ENCODE measurements at regions not wholly inside any gene's neighbourhood (a gene's known extent, or its start where the extent isn't known, plus 50 kb on each side); places are given as distances from the start of the nearest gene placed in this dataset.

DNA sequence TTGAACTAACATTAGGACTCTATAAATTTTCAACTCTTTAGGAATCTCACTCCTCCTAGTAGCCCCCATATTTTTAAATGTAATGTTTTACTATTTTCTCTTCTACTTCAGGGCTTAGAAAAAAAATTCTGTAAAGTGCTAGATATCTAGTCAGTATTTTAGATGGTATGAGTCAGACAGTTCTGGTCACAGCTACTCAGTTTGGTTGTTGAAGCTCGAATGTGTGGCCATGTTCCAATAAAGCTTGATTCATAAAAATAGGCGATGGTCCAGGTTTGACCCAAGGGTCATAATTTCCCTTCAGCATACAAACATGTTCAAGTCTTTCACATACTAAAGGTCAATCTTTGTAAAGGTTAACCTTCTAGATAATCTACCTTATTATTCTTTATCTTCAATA lies 566.0 kb upstream of the CDH18 start:
- DNase-seq (ENCODE audit: low read depth) = no peak

GRCh38 chr5:20537911-20538703 lies 550.1 kb upstream of the CDH18 start:
- DNase-seq (ENCODE audit: low read depth) = no peak

DNA sequence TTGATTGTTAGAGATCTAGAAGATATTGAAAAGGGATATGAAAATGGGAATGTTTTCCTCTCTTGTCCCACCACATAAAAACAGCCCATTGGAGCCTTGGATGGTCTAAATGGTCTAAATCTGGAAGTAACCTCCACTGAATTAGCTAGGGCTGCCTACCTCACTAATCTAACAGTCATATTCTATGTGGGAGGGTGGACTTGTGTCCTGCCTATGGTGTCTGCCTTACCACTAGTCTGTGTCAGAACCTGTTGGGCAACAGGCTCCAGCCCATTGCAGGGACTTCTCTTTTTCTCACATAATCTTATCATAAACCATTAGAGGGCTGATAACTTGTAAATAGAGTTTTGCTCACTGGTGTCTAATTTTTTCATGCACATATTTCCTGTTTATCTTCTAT lies 548.8 kb upstream of the CDH18 start:
- DNase-seq (ENCODE audit: low read depth) = no peak

DNA sequence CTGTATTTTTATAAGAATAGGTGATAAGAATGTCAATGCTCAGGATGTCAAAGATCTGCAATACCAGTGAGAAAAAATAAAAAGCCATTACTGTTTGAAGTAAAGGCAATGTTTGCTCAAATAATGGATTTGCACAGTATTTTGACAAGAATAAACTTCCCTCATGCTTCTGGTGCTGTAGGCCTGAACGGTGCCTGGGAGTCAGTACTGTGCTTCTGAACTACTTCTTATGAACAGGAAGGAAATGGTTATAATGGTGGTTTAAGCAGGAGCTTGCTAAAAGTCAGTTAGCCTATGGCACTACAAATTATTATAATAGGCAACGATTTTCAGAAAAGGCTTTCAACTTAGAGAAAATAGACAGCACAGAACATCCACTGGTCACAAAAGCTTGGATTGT lies 548.3 kb upstream of the CDH18 start:
- DNase-seq (ENCODE audit: low read depth) = no peak

GRCh38 chr5:20528471-20528870 lies 540.5 kb upstream of the CDH18 start:
- no peak for DNase-seq (ENCODE audit: low read depth)

DNA sequence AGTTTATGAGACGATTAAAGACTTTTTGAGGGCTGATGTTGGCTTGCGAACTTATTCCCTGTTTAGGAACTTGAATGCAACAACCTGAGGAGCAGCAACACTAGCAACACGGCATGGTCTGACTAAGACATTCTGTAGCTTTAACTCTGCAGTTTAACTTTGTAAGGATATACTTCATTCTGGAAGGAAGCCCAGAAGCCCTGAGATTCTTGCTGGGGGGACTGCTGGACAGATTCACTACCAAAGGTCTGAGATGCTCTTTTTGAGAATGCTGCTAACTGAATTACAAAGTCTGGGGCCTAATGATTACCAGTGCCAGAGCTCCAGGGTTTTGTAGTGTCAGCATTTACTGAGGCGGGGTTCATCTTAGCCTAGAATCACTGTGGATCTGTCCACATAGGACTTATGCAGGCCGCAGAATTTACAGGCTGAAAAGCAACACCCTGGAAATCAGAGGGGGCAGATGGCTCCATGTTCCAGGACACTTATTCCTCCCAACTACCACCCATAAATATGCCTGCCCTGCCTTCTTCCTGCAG lies 537.1 kb upstream of the CDH18 start:
- DNase-seq (ENCODE audit: low read depth) = no peak

DNA sequence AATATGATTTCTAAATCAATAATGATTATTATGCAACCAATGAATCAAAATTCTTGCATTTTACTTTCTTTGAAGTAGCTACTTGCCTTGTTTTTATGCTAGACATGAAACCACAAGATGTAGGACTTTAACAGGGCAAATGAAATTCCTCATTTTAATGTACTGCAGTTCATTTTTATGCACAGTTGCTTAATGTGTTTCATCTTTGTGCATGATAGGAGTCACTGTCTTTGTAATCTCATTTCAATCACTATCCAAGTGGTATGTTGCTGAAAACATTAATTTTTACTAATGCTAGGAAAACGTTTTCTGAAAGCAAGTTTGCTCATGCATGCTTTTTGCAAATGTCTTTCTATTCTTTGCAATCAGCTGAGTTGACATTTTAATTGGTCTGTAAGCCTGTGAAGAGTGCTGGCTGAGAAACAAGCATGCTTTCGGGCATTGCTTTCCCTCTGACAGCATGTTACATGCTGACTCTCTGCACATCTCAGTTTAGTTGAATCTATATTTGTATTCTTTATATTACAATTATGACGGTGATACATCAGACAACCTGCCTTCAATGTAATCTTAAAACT lies 535.0 kb upstream of the CDH18 start:
- no peak for DNase-seq (ENCODE audit: low read depth)

- no peak for DNase-seq (ENCODE audit: low read depth)
Measured at GRCh38 chr5:20515606-20516005, 527.6 kb upstream of the CDH18 start.

- DNase-seq (ENCODE audit: low read depth) = no peak
Measured at GRCh38 chr5:20514145-20514544, 526.1 kb upstream of the CDH18 start.

DNA sequence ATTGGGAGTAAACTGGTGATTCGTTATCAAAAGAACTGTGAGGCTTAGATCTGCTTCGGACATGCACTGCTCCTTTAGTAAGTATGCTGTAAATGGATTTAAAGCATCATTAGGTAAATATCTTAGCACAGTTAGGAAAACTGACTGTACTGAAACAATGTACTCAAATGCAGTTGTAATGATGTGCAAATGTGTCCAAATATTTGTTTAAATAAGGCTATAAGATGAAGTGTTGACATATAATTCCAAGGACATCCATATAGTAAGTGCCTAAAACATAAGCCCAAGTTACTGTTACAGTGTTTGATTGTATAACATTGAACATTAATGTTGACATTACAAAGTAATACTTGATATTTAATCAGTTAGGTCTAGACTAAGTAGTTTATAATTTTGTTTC lies 512.5 kb upstream of the CDH18 start:
- no peak for DNase-seq (ENCODE audit: low read depth)

- DNase-seq (ENCODE audit: low read depth) = no peak
Measured at GRCh38 chr5:20498926-20499325, 510.9 kb upstream of the CDH18 start.

DNA sequence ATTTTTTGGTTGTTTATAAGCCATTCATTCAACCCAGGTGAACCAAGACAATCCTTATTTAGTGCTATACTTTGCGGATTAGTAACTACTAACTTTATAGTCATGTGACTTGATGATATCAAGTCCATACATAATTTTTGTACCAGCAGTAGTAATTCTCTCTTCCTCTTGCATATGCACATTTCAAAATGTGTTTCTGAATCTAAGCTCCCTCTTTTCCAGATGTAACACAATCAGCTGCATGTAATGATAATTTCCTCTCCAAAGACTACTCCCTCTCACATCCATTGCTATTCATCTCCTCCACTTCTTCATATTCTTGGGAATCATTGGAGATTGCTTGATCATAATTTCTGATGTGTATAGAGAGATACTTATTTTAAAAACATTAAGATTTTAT lies 510.1 kb upstream of the CDH18 start:
- no peak for DNase-seq (ENCODE audit: low read depth)

- no peak for DNase-seq (ENCODE audit: low read depth)
Measured at GRCh38 chr5:20497356-20497755, 509.4 kb upstream of the CDH18 start.

GRCh38 chr5:20494706-20495105 lies 506.7 kb upstream of the CDH18 start:
- no peak for DNase-seq (ENCODE audit: low read depth)

- no peak for DNase-seq (ENCODE audit: low read depth)
Measured at GRCh38 chr5:20486826-20487225, 498.8 kb upstream of the CDH18 start.

DNA sequence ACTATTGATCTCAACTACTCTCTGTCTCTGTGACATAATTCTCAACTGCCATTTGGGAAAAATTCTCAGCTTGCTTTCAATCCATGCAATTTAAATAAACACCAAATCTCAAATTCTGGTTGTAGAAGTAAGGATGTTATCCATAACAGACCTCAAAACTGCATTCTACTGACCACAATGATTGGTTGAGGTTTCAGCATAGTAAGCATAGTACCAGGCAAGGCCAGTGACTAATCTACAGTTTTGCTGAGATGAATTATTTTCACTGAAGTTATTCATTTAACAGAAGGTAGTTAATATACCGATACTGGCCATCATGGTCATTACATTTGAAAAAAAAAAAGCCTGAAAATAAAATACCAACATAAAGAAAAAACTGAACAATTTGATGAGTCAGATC lies 488.0 kb upstream of the CDH18 start:
- no peak for DNase-seq (ENCODE audit: low read depth)

- no peak for DNase-seq (ENCODE audit: low read depth)
Measured at GRCh38 chr5:20470997-20471396, 483.0 kb upstream of the CDH18 start.

DNA sequence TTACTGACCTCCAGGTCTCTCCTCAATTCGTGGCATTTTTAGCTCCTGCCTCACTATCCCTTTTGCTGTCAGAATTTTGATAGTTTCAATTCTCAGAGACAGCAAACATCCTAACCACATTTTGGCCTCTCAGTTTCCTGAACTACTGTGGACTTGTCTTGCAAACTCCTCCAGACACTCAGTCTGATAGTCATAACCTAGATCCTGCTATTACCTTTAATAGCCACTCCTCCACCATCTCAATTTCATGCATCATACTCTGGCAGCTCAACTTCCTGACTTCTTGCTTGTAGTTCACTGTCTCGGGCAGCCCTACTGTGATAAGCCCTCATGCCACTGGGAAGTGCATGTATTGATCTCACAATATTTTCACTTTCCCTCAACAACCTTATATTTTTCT lies 481.8 kb upstream of the CDH18 start:
- no peak for DNase-seq (ENCODE audit: low read depth)

DNA sequence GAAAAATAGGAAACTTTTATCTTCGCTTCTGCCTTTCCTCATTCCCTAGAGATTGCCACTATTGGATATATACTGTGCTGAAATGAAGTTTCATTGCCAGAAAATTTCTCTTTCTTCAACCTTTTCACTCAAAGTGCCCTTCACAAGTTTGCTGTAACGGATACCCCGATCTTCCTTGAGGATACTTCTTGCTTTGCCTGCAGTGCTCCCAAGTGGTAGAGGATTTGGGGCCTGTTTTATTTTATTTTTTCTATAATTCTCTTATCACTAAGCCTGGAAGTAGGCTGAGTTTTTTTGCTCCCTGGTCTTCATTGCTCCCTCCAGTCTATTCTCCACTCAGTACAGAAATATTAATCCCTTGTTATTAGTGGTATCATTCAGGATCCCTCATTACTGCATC lies 481.4 kb upstream of the CDH18 start:
- DNase-seq (ENCODE audit: low read depth) = no peak

- DNase-seq (ENCODE audit: low read depth) = no peak
Measured at GRCh38 chr5:20466512-20466911, 478.5 kb upstream of the CDH18 start.

DNA sequence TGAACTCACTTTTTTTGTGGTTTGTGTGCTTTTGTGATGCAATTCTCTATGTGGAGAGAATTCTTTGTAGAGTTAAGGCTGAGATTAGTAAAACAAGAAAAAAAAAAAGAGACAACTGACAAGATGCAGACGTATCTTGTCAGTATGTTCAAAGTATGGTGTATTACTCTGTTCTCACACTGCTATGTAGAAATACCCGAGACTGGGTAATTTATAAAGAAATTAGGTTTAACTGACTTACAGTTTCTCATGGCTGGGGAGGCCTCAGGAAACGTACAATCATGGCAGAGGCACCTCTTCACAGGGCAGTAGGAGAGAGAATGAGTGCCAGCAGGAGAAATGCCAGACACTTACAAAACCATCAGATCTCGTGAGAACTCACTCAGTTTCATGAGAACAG lies 475.2 kb upstream of the CDH18 start:
- no peak for DNase-seq (ENCODE audit: low read depth)

DNA sequence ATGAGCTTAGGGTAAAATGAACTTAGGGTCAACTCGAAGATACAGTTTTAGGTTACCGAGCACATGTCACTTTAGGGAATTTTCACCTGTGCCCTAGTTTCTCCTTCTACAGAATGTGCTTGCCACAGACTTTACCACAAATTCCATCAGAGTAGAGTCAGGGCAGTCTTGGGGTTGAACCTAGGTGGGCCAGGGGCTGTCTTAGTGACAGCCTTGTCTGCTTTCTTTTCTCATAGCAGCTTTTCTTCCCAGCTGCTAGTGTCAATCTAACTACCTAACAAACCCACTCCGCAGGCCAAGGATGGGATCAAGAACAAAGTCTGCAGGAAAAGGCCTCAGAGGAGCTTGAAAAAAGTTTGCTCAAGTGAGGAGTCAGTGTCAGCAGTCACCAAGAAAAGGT lies 458.1 kb upstream of the CDH18 start:
- DNase-seq (ENCODE audit: low read depth) = no peak

GRCh38 chr5:20445326-20445860 lies 457.4 kb upstream of the CDH18 start:
- no peak for DNase-seq (ENCODE audit: low read depth)

- no peak for DNase-seq (ENCODE audit: low read depth)
Measured at GRCh38 chr5:20434786-20435185, 446.8 kb upstream of the CDH18 start.
